GM19467 (cell line): ENCODE measurements at regions not wholly inside any gene's neighbourhood (a gene's known extent, or its start where the extent isn't known, plus 50 kb on each side); places are given as distances from the start of the nearest gene placed in this dataset.

ENCODE experiments used
- ATAC-seq: cut with Tn5 transposase; IDR thresholded peaks from one replicate; pipeline ENCODE4 v1.9.1; 2021; ENCODE audit warnings: mild to moderate bottlenecking, moderate library complexity; ENCODE audit not compliant: unreplicated experiment

- no peak for ATAC-seq
These were observed 50.0 kb upstream of the CLDN5 start for GRCh38 chr22:19574247-19574646.

GRCh38 chr22:19576460-19577421 lies 52.5 kb upstream of the CLDN5 start:
- ATAC-seq = no peak

GRCh38 chr22:19577422-19577966 lies 53.3 kb upstream of the CLDN5 start:
- ATAC-seq = no peak

- ATAC-seq = no peak
These were observed 54.2 kb upstream of the CLDN5 start for GRCh38 chr22:19578180-19579004.

- ATAC-seq = no peak
These were observed 55.1 kb upstream of the CLDN5 start for GRCh38 chr22:19579115-19579811.

- no peak for ATAC-seq
These were observed 55.7 kb upstream of the CLDN5 start for GRCh38 chr22:19579880-19580279.

GRCh38 chr22:19580291-19580890 lies 56.2 kb upstream of the CLDN5 start:
- ATAC-seq = no peak

- ATAC-seq = no peak
These were observed 58.0 kb upstream of the CLDN5 start for GRCh38 chr22:19582033-19582693.

- ATAC-seq = no peak
These were observed 62.9 kb upstream of the CLDN5 start for GRCh38 chr22:19586922-19587684.

GRCh38 chr22:19590696-19591095 lies 66.5 kb upstream of the CLDN5 start:
- ATAC-seq = no peak

- ATAC-seq = no peak
These were observed 67.4 kb upstream of the CLDN5 start for GRCh38 chr22:19591568-19591967.

- no peak for ATAC-seq
These were observed 68.3 kb upstream of the CLDN5 start for GRCh38 chr22:19592464-19592863.

GRCh38 chr22:19593991-19594569 lies 69.9 kb upstream of the CLDN5 start:
- no peak for ATAC-seq

GRCh38 chr22:19595532-19595931 lies 71.3 kb upstream of the CLDN5 start:
- ATAC-seq = no peak

GRCh38 chr22:19596680-19597398 lies 72.6 kb upstream of the CLDN5 start:
- no peak for ATAC-seq

GRCh38 chr22:19597399-19597735 lies 73.2 kb upstream of the CLDN5 start:
- ATAC-seq = no peak

- no peak for ATAC-seq
These were observed 74.0 kb upstream of the CLDN5 start for GRCh38 chr22:19598054-19598855.

- ATAC-seq = no peak
These were observed 74.8 kb upstream of the CLDN5 start for GRCh38 chr22:19599004-19599403.
